ENCODE measurements at regions not wholly inside any gene's neighbourhood (a gene's known extent, or its start where the extent isn't known, plus 50 kb on each side); places are given as distances from the start of the nearest gene placed in this dataset.

DNA sequence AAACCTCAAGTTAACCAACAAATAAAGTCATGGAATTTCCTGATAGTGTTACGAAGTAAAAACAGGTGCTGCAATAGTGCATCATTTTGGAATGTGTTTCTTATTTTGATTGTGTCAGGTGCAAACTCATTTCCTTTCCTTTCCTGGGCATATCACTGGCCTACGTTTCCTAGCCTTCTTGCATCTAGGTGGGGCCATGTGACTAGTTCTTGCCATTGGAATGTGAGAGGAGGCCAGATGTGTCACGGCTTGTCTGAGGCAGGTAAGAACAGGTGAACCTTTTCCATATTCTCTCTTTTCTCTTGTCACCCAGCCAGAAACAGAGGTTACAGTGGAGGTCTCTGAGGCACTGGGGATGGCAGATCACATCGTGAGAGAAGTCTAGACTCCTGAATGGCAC lies 868.0 kb downstream of the RPA4 start:
- H3K4me3 Mint-ChIP-seq (ENCODE audit: unreplicated experiment): no peak overlapping the region
- TF ChIP-seq, protein P1, sequence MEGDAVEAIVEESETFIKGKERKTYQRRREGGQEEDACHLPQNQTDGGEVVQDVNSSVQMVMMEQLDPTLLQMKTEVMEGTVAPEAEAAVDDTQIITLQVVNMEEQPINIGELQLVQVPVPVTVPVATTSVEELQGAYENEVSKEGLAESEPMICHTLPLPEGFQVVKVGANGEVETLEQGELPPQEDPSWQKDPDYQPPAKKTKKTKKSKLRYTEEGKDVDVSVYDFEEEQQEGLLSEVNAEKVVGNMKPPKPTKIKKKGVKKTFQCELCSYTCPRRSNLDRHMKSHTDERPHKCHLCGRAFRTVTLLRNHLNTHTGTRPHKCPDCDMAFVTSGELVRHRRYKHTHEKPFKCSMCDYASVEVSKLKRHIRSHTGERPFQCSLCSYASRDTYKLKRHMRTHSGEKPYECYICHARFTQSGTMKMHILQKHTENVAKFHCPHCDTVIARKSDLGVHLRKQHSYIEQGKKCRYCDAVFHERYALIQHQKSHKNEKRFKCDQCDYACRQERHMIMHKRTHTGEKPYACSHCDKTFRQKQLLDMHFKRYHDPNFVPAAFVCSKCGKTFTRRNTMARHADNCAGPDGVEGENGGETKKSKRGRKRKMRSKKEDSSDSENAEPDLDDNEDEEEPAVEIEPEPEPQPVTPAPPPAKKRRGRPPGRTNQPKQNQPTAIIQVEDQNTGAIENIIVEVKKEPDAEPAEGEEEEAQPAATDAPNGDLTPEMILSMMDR (IDR thresholded peaks at IDR 0.05): no peak

DNA sequence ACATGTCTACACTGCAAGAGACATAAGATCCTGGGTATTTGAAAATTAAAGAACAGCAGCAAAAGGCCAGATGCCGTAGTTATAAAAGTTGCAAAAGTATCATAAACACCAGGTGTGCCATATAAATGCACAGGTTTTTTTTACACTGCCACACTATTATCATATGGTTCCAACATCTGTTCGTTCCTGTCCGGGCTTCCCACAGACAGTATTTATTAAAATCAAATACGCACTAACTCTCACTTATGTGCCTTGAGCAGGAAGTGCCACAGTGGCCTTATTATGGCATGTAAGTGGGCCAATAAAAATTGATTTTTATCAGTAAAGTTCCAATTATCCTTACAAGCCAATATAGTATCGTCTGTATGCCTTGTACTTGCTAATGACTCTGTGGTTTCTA lies 873.2 kb downstream of the RPA4 start:
- DNase-seq (ENCODE audit: extremely low spot score, unreplicated experiment): no peak
- Mint-ChIP-seq H3K9me3 (ENCODE audit: unreplicated experiment) (peaks cover 12% of the 10 kb centered on the region), H3K27ac (ENCODE audit: unreplicated experiment) (no peak overlapping the region), H3K36me3 (ENCODE audit: unreplicated experiment) (no peaks in the 10 kb centered on the region), H3K4me1 (ENCODE audit: unreplicated experiment) (no peaks in the 10 kb centered on the region), H3K27me3 (ENCODE audit: unreplicated experiment) (no peaks in the 10 kb centered on the region), H3K4me3 (ENCODE audit: unreplicated experiment) (no peak overlapping the region)
- TF ChIP-seq, protein P1 (IDR thresholded peaks at IDR 0.05): no peak

More for the DNA sequence above, 868.0 kb downstream of the RPA4 start:
- Mint-ChIP-seq H3K9me3 (ENCODE audit: unreplicated experiment) (peaks cover 14% of the 10 kb centered on the region), H3K27ac (ENCODE audit: unreplicated experiment) (no peak overlapping the region), H3K4me1 (ENCODE audit: unreplicated experiment) (no peaks in the 10 kb centered on the region), H3K36me3 (ENCODE audit: unreplicated experiment) (no peaks in the 10 kb centered on the region), H3K27me3 (ENCODE audit: unreplicated experiment) (no peaks in the 10 kb centered on the region)
- DNase-seq (ENCODE audit: extremely low spot score, unreplicated experiment): no peak

DNA sequence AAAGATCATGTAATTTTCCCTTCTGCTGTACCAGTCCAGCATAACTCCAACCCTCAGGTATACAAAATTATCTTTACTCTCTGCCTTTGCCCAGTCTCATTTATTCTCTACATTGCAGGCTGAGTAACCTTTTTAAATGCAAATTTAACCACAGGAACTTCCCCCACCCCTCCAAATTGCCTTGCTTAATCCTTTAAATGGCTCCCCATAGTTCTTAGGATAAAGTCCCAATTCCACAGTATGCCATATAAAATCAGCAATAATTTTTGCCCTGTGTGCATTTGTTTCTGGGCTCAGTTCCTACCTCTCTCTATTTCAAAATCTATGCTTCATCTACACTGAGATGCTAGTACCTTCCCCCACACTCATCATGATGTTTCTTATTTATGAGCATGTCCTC lies 879.7 kb downstream of the RPA4 start:
- no peak for DNase-seq (ENCODE audit: extremely low spot score, unreplicated experiment)
- no peaks in the 10 kb centered on the region for H3K4me1 Mint-ChIP-seq (ENCODE audit: unreplicated experiment)
- H3K27ac Mint-ChIP-seq (ENCODE audit: unreplicated experiment): no peak overlapping the region
- no peaks in the 10 kb centered on the region for H3K27me3 Mint-ChIP-seq (ENCODE audit: unreplicated experiment)
- peaks cover 19% of the 10 kb centered on the region for H3K9me3 Mint-ChIP-seq (ENCODE audit: unreplicated experiment)
- TF ChIP-seq, protein P1 (IDR thresholded peaks at IDR 0.05): no peak
- no peaks in the 10 kb centered on the region for H3K36me3 Mint-ChIP-seq (ENCODE audit: unreplicated experiment)
- no peak overlapping the region for H3K4me3 Mint-ChIP-seq (ENCODE audit: unreplicated experiment)

DNA sequence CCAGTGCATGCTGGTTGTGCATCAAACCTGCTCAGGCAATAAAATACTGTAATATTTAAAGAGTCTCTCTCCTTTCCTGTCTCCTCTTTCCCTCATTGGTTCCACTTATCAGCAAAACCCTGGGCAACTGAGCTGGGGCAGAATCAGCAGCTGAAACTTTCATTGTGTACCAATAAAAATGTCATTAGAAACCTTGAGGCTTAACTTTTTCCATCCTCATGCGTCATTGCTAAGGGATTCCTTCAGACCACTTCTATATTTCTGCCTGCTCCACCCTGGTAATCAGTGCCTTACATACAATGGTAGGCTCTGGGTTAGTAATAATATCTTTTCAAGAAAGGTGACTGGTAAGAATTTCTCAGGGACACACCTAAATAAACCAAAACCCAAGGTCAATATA lies 880.3 kb downstream of the RPA4 start:
- no peaks in the 10 kb centered on the region for H3K27me3 Mint-ChIP-seq (ENCODE audit: unreplicated experiment)
- H3K9me3 Mint-ChIP-seq (ENCODE audit: unreplicated experiment): peaks cover 20% of the 10 kb centered on the region
- DNase-seq (ENCODE audit: extremely low spot score, unreplicated experiment): no peak
- TF ChIP-seq, protein P1 (IDR thresholded peaks at IDR 0.05): no peak
- no peaks in the 10 kb centered on the region for H3K4me1 Mint-ChIP-seq (ENCODE audit: unreplicated experiment)
- no peak overlapping the region for H3K27ac Mint-ChIP-seq (ENCODE audit: unreplicated experiment)
- H3K36me3 Mint-ChIP-seq (ENCODE audit: unreplicated experiment): no peaks in the 10 kb centered on the region
- no peak overlapping the region for H3K4me3 Mint-ChIP-seq (ENCODE audit: unreplicated experiment)

DNA sequence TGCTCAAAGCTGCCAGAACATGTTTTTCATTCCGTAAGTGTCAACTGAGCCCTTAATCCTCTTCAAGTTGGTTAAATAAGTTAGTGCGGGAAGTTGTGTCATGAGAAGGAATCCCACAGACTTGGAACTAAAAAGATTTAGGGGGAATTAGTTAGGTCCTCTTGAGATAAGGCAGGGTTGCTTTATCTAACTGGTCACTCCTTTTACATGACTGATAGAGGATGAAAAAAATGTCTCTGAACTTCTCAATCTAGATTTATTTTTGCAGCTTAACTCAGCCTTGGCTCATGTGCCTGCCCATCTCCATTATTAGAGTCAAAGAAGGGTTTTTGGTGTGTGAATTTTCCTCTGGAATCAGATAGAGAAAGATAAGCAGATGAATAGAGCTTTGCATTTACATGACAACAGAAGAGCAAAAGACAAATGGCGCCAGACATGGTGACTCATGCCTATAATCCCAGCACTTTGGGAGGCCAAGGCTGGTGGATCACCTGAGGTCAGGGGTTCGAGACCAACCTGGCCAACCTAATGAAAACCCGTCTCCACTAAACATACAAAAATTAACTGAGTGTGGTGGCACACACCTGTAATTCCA lies 882.9 kb downstream of the RPA4 start:
- Mint-ChIP-seq H3K4me1 (ENCODE audit: unreplicated experiment) (no peaks in the 10 kb centered on the region), H3K4me3 (ENCODE audit: unreplicated experiment) (no peak overlapping the region), H3K36me3 (ENCODE audit: unreplicated experiment) (no peaks in the 10 kb centered on the region), H3K27ac (ENCODE audit: unreplicated experiment) (no peak overlapping the region), H3K27me3 (ENCODE audit: unreplicated experiment) (no peaks in the 10 kb centered on the region), H3K9me3 (ENCODE audit: unreplicated experiment) (peaks cover 23% of the 10 kb centered on the region)
- TF ChIP-seq, protein P1 (IDR thresholded peaks at IDR 0.05): no peak
- no peak for DNase-seq (ENCODE audit: extremely low spot score, unreplicated experiment)

Measured in osteocyte (in vitro differentiated cells).